ENCODE measurements at regions not wholly inside any gene's neighbourhood (a gene's known extent, or its start where the extent isn't known, plus 50 kb on each side); places are given as distances from the start of the nearest gene placed in this dataset.

DNA sequence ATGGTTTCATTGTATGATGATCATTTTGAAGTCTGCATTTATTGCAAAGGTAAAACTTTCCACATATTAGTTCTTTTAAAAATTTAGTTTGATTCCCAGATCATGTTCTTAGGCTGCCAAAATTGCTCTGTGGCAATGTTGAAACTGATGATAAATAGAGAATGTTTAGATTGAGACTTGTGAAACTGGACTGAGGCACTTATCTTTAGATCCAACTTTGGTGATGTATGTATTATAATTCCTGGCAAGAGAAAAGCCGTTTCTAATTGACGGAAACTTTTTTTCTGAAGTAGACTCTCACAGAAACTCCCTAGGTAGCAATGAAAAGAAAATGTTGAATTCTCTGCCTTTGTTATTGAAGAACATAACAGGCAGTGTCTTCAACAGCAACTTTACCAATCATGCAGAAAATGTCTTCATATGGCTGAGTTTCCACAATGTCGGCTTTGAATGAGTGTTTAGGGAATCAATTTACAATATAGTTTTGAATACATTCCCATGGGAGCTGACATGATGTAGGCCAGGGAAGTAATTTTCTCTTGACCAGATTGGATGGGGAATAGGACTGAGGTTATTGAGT is 456.2 kb downstream of the CD109 start:
- Histone ChIP-seq H3K9me3 (no peaks in the 10 kb centered on the region), H3K4me3 (no peak overlapping the region), H3K27me3 (replicated peaks; ENCODE audit: insufficient read depth) (no peaks in the 10 kb centered on the region), H3K4me1 (ENCODE audit: control insufficient read depth in 1 of 2, low read depth in 2 of 2) (no peaks in the 10 kb centered on the region), H3K27ac (no peak overlapping the region), H3K36me3 (no peaks in the 10 kb centered on the region)
- DNase-seq (ENCODE audit: low spot score) (no peak), ATAC-seq (ENCODE audit: insufficient number of reproducible peaks, low FRiP score, low read depth) (no peak)
- TF ChIP-seq CTCF (IDR thresholded peaks at IDR 0.05) = no peak

GRCh38 chr6:74145931-74146330 is 449.9 kb downstream of the CD109 start:
- ATAC-seq (ENCODE audit: insufficient number of reproducible peaks, low FRiP score, low read depth) (no peak), DNase-seq (ENCODE audit: low spot score) (no peak)
- Histone ChIP-seq H3K27me3 (replicated peaks; ENCODE audit: insufficient read depth) (no peaks in the 10 kb centered on the region), H3K9me3 (no peaks in the 10 kb centered on the region), H3K4me1 (ENCODE audit: control insufficient read depth in 1 of 2, low read depth in 2 of 2) (no peaks in the 10 kb centered on the region), H3K4me3 (no peak overlapping the region), H3K27ac (no peak overlapping the region), H3K36me3 (no peaks in the 10 kb centered on the region)
- TF ChIP-seq CTCF (IDR thresholded peaks at IDR 0.05) = no peak

DNA sequence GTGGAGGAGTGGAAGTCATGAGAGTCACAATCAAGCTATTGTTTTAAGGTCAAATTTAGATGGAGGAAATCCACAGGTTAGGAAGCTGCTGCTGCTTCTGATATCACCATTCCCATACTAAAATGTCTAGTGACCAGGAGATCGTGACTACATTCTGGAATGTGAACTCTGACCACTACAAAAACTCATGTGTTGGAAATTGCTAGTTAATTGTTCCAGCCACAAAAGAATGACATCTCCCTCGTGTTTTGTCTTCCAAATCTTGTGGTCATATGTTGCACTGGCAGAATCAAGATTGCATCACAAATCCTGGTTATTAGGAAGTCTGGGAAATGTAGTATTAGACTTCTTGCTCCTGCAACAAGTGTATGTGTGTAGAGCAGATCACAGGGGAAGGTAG is 441.9 kb downstream of the CD109 start:
- no peaks in the 10 kb centered on the region for H3K4me1 ChIP-seq (ENCODE audit: control insufficient read depth in 1 of 2, low read depth in 2 of 2)
- H3K4me3 ChIP-seq = no peak overlapping the region
- H3K27me3 ChIP-seq (replicated peaks; ENCODE audit: insufficient read depth) = no peaks in the 10 kb centered on the region
- no peak for ATAC-seq (ENCODE audit: insufficient number of reproducible peaks, low FRiP score, low read depth)
- TF ChIP-seq CTCF (IDR thresholded peaks at IDR 0.05) = no peak
- no peak overlapping the region for H3K27ac ChIP-seq
- H3K9me3 ChIP-seq = no peaks in the 10 kb centered on the region
- H3K36me3 ChIP-seq = no peaks in the 10 kb centered on the region
- DNase-seq (ENCODE audit: low spot score) = no peak

DNA sequence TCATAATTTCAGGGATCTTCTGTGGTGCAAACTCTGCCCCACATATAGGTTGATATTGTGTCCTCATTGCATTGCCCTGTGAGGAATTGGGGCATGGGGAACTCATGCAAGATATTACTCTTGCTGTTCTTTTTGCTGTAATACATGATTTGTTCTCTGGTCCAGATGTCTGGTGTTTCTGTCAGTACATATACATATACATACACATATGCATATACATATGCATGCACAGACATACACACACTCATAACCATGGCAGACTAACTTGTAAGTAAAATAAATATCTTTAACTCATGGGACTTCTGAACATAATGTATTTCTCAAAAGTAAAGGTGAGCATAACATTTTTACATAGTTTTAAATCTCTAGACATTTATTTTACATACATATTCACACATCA is 438.3 kb downstream of the CD109 start:
- ATAC-seq (ENCODE audit: insufficient number of reproducible peaks, low FRiP score, low read depth) = no peak
- H3K4me3 ChIP-seq = no peak overlapping the region
- no peaks in the 10 kb centered on the region for H3K27me3 ChIP-seq (replicated peaks; ENCODE audit: insufficient read depth)
- no peaks in the 10 kb centered on the region for H3K4me1 ChIP-seq (ENCODE audit: control insufficient read depth in 1 of 2, low read depth in 2 of 2)
- no peak for TF ChIP-seq CTCF (IDR thresholded peaks at IDR 0.05)
- no peaks in the 10 kb centered on the region for H3K36me3 ChIP-seq
- H3K9me3 ChIP-seq = no peaks in the 10 kb centered on the region
- no peak overlapping the region for H3K27ac ChIP-seq
- no peak for DNase-seq (ENCODE audit: low spot score)

DNA sequence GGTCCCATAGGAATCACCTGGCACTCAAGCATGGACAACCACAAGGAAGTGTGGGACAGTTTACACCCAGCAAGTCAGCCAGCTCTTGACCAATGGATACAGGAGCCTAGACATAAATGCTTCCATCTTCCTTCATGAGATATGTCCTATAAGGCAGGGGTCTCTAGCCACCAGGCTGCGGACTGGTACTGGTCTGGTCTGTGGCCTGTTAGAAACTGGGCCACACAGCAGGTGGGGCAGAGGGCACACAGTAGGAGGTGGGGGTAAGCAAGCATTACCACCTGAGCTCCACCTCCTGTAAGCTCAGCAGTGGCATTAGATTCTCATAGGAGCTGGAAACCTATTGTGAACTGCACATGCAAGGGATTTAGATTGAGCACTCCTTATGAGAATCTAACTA is 437.1 kb downstream of the CD109 start:
- H3K9me3 ChIP-seq = no peaks in the 10 kb centered on the region
- TF ChIP-seq CTCF (IDR thresholded peaks at IDR 0.05) = no peak

More for the DNA sequence above, 437.1 kb downstream of the CD109 start:
- no peak overlapping the region for H3K27ac ChIP-seq
- no peaks in the 10 kb centered on the region for H3K27me3 ChIP-seq (replicated peaks; ENCODE audit: insufficient read depth)
- no peaks in the 10 kb centered on the region for H3K36me3 ChIP-seq
- ATAC-seq (ENCODE audit: insufficient number of reproducible peaks, low FRiP score, low read depth) (no peak), DNase-seq (ENCODE audit: low spot score) (no peak)
- H3K4me1 ChIP-seq (ENCODE audit: control insufficient read depth in 1 of 2, low read depth in 2 of 2) = no peaks in the 10 kb centered on the region
- H3K4me3 ChIP-seq = no peak overlapping the region

All from thoracic aorta (tissue), 2 donors.